Activated naive CD8-positive, alpha-beta T cell (primary cell): ENCODE measurements at regions not wholly inside any gene's neighbourhood (a gene's known extent, or its start where the extent isn't known, plus 50 kb on each side); places are given as distances from the start of the nearest gene placed in this dataset.
"Not testable (repeated sequence)": the region's sequence is repeated elsewhere in the genome, so short reads cannot be mapped to it uniquely, and the experiment has no call there.

Source experiments
- H3K27ac Mint-ChIP-seq: one replicate; pipeline ENCODE4 v1.8.0; 2021; ENCODE audit warnings: mixed read lengths
- H3K27me3 Mint-ChIP-seq: one replicate; pipeline ENCODE4 v1.8.0; 2021; ENCODE audit warnings: mixed read lengths
- H3K36me3 Mint-ChIP-seq: one replicate; pipeline ENCODE4 v1.8.0; 2021; ENCODE audit warnings: mixed read lengths
- H3K4me1 Mint-ChIP-seq: one replicate; pipeline ENCODE4 v1.8.0; 2021; ENCODE audit warnings: low read depth, mixed read lengths
- H3K4me3 Mint-ChIP-seq: one replicate; pipeline ENCODE4 v1.8.0; 2021; ENCODE audit warnings: mild to moderate bottlenecking, mixed read lengths
- H3K9me3 Mint-ChIP-seq: one replicate; pipeline ENCODE4 v1.8.0; 2021; ENCODE audit warnings: low read depth, mixed read lengths

- Mint-ChIP-seq H3K9me3 (no peaks in the 10 kb centered on the region), H3K4me3 (no peak overlapping the region), H3K36me3 (no peaks in the 10 kb centered on the region), H3K27me3 (peaks cover 12% of the 10 kb centered on the region), H3K27ac (no peak overlapping the region), H3K4me1 (no peaks in the 10 kb centered on the region)
These were observed 109.7 kb upstream of the PRMT8 start for GRCh38 chr12:3381059-3382047.

DNA sequence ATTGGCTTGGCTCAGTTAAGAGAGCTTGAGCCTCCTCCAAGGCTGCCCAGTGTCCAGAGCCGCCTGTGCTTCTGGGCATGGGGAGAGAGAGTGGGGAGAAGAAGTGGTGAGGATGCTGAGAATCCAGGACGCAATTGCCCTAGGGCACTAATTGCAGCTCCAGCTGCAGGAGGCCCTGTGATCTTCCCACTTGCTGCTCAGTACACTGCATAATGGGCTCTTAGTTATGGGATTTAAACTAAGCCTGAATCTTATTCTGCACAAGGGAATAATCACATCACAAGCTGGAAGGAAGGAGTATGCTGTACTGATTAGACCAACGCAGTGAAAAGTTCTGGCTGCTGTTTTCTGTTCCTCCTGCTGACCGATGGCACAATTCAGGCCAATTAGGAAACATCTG lies 101.0 kb upstream of the PRMT8 start:
- Mint-ChIP-seq H3K27ac (no peak overlapping the region), H3K4me1 (no peaks in the 10 kb centered on the region), H3K36me3 (no peaks in the 10 kb centered on the region), H3K4me3 (no peak overlapping the region), H3K9me3 (no peaks in the 10 kb centered on the region), H3K27me3 (peaks cover 5% of the 10 kb centered on the region)

DNA sequence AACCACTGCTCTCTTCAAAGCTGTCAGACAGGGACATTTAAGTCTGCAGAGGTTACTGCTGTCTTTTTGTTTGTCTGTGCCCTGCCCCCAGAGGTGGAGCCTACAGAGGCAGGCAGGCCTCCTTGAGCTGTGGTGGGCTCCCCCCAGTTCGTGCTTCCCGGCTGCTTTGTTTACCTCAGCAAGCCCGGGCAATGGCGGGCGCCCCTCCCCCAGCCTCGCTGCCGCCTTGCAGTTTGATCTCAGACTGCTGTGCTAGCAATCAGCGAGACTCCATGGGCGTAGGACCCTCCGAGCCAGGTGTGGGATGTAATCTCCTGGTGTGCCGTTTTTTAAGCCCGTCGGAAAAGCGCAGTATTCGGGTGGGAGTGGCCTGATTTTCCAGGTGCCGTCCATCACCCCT lies 93.4 kb upstream of the PRMT8 start:
- H3K9me3 Mint-ChIP-seq, H3K36me3 Mint-ChIP-seq, H3K4me1 Mint-ChIP-seq, H3K27ac Mint-ChIP-seq, H3K4me3 Mint-ChIP-seq: not testable (repeated sequence)
- H3K27me3 Mint-ChIP-seq = peaks cover 23% of the 10 kb centered on the region

DNA sequence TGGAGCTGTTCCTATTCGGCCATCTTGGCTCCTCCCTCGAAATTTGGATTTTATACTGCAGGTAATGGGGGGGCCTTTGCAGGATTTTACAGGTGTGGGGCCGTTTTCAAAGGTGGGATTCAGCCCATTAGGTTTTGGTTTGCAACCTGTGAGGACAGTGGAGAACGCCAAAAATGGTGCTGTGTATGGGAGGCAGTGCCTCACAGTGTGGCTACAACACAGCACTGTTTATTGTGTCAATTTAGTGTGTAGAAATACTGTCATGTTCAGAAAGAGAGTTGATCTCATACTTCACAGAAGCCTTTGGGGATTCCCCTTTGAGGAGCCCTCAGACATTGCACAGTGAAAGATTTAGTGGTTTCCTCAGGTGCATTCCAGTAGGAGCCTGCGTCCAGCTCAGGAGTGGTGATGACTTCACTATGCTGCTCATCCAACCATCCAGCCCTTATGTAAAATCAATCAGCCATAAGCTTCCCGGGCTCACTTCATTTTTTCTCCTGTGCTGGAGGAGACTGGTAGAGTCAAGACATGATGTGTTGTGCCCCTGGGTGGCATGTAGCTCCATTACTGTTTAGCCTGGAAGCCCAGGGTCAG lies 92.7 kb upstream of the PRMT8 start:
- Mint-ChIP-seq H3K4me1 (no peaks in the 10 kb centered on the region), H3K36me3 (no peaks in the 10 kb centered on the region), H3K27ac (no peak overlapping the region)

DNA sequence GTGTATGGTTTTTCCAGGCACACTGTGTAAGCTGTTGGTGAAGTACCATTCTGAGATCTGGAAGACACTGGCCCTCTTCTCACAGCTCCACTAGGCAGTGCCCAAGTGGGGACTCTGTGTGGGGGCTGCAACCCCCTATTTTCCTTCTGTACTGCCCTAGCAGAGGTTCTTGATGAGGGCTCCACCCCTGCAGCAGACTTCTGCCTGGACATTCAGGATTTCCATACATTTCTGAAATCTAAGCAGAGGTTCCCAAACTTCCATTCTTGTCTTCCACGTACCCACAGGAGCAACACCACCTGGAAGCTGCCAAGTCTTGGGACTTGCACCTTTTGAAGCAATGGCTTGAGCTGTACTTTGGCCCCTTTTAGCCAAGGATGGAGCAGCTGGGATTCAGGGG lies 85.2 kb upstream of the PRMT8 start:
- peaks cover 8% of the 10 kb centered on the region for H3K36me3 Mint-ChIP-seq
- peaks cover 37% of the 10 kb centered on the region for H3K9me3 Mint-ChIP-seq

More for the DNA sequence above, 92.7 kb upstream of the PRMT8 start:
- no peak overlapping the region for H3K4me3 Mint-ChIP-seq
- peaks cover 23% of the 10 kb centered on the region for H3K27me3 Mint-ChIP-seq
- H3K9me3 Mint-ChIP-seq = no peaks in the 10 kb centered on the region

GRCh38 chr12:3407723-3408122 lies 83.3 kb upstream of the PRMT8 start:
- Mint-ChIP-seq H3K27ac (no peak overlapping the region), H3K9me3 (peaks cover 37% of the 10 kb centered on the region), H3K4me1 (no peaks in the 10 kb centered on the region), H3K36me3 (peaks cover 8% of the 10 kb centered on the region), H3K4me3 (no peak overlapping the region), H3K27me3 (peaks cover 8% of the 10 kb centered on the region)

More for the DNA sequence above, 85.2 kb upstream of the PRMT8 start:
- H3K4me1 Mint-ChIP-seq = no peaks in the 10 kb centered on the region
- no peak overlapping the region for H3K27ac Mint-ChIP-seq
- H3K4me3 Mint-ChIP-seq = no peak overlapping the region
- H3K27me3 Mint-ChIP-seq = peaks cover 2% of the 10 kb centered on the region

GRCh38 chr12:3409662-3410061 lies 81.3 kb upstream of the PRMT8 start:
- Mint-ChIP-seq H3K9me3 (peaks cover 33% of the 10 kb centered on the region), H3K36me3 (peaks cover 8% of the 10 kb centered on the region), H3K4me1 (no peaks in the 10 kb centered on the region), H3K27me3 (peaks cover 8% of the 10 kb centered on the region), H3K4me3 (no peak overlapping the region), H3K27ac (no peak overlapping the region)

GRCh38 chr12:3416159-3416558 lies 74.8 kb upstream of the PRMT8 start:
- no peaks in the 10 kb centered on the region for H3K9me3 Mint-ChIP-seq
- H3K27me3 Mint-ChIP-seq = peaks cover 13% of the 10 kb centered on the region
- H3K36me3 Mint-ChIP-seq = no peaks in the 10 kb centered on the region
- no peak overlapping the region for H3K27ac Mint-ChIP-seq
- H3K4me3 Mint-ChIP-seq = no peak overlapping the region
- no peaks in the 10 kb centered on the region for H3K4me1 Mint-ChIP-seq

- no peak overlapping the region for H3K27ac Mint-ChIP-seq
- H3K4me3 Mint-ChIP-seq = no peak overlapping the region
These were observed 74.3 kb upstream of the PRMT8 start for GRCh38 chr12:3416670-3417069.

DNA sequence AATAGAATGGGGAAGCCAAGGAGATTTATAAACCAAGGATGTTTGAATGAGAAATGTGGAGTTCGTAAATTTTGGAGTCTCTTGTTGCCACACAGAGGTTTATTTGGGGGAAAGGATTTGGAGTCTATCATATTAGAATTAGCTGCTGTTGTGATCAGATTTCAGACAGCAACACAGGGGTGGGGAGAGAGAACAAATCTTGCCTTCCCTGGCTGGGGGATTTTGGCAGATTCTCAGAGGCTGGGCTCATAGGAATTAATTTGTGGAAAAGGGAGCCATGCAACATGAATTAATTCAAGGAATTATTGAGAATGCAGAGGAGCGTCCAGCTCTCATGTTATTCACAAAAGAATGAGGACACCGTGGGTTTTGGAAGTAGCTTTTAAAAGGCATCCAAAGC lies 73.9 kb upstream of the PRMT8 start:
- peaks cover 6% of the 10 kb centered on the region for H3K27me3 Mint-ChIP-seq
- no peak overlapping the region for H3K27ac Mint-ChIP-seq
- H3K4me1 Mint-ChIP-seq = no peaks in the 10 kb centered on the region
- H3K36me3 Mint-ChIP-seq = no peaks in the 10 kb centered on the region
- no peaks in the 10 kb centered on the region for H3K9me3 Mint-ChIP-seq
- H3K4me3 Mint-ChIP-seq = no peak overlapping the region

More at GRCh38 chr12:3416670-3417069, 74.3 kb upstream of the PRMT8 start:
- Mint-ChIP-seq H3K9me3 (no peaks in the 10 kb centered on the region), H3K4me1 (no peaks in the 10 kb centered on the region), H3K27me3 (peaks cover 9% of the 10 kb centered on the region), H3K36me3 (no peaks in the 10 kb centered on the region)

GRCh38 chr12:3417937-3418462 lies 73.0 kb upstream of the PRMT8 start:
- H3K4me1 Mint-ChIP-seq = no peaks in the 10 kb centered on the region

DNA sequence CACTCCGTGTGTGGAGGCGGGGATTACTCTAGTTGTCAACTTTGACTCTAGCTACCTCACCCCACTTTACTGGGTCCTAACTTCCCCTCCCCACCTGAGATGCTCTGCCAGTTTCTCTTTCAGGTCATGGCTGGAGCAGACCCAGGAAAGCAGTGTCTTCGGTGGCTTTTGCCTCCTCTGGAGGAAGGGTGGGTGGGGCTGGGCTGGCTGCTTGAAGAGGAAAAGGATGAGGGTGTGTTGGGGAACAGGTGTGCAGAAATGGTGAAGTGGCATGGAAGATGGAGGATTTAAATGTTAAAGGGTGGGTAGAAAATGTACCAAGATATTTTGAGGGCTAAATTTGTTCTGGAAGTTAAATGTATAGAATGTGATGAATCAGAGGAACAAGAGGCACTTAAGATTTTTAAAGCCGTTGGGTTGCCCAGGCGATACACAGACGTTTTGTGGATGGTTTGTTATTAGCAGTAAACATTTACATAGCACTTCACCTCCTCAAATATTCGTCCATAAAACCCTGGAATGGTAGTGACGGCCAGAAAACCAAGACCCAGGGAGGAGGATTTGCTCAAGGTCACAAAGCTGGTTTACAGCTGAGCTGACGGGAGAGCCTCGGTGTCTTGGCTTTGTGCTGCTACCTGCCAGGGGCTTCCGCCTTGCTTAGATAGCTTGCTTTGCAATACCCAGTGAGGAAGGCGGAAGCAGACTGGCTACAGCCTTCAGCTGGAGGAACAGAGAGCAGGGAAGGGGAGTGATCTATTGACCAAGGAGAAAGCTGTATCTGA lies 72.2 kb upstream of the PRMT8 start:
- H3K27me3 Mint-ChIP-seq = peaks cover 6% of the 10 kb centered on the region
- H3K4me3 Mint-ChIP-seq = no peak overlapping the region
- H3K4me1 Mint-ChIP-seq = no peaks in the 10 kb centered on the region
- no peaks in the 10 kb centered on the region for H3K9me3 Mint-ChIP-seq
- H3K36me3 Mint-ChIP-seq = no peaks in the 10 kb centered on the region
- no peak overlapping the region for H3K27ac Mint-ChIP-seq

More at GRCh38 chr12:3417937-3418462, 73.0 kb upstream of the PRMT8 start:
- Mint-ChIP-seq H3K36me3 (no peaks in the 10 kb centered on the region), H3K9me3 (no peaks in the 10 kb centered on the region), H3K27me3 (peaks cover 6% of the 10 kb centered on the region), H3K27ac (no peak overlapping the region), H3K4me3 (no peak overlapping the region)

GRCh38 chr12:3419558-3419957 lies 71.4 kb upstream of the PRMT8 start:
- no peak overlapping the region for H3K4me3 Mint-ChIP-seq

GRCh38 chr12:3420693-3421092 lies 70.3 kb upstream of the PRMT8 start:
- Mint-ChIP-seq H3K27me3 (peaks cover 6% of the 10 kb centered on the region), H3K4me1 (no peaks in the 10 kb centered on the region), H3K9me3 (no peaks in the 10 kb centered on the region), H3K27ac (no peak overlapping the region), H3K36me3 (no peaks in the 10 kb centered on the region), H3K4me3 (no peak overlapping the region)

More at GRCh38 chr12:3419558-3419957, 71.4 kb upstream of the PRMT8 start:
- H3K9me3 Mint-ChIP-seq = no peaks in the 10 kb centered on the region
- no peak overlapping the region for H3K27ac Mint-ChIP-seq
- no peaks in the 10 kb centered on the region for H3K4me1 Mint-ChIP-seq
- no peaks in the 10 kb centered on the region for H3K36me3 Mint-ChIP-seq
- peaks cover 6% of the 10 kb centered on the region for H3K27me3 Mint-ChIP-seq
